Chondrocyte (in vitro differentiated cells): ENCODE measurements at regions not wholly inside any gene's neighbourhood (a gene's known extent, or its start where the extent isn't known, plus 50 kb on each side); places are given as distances from the start of the nearest gene placed in this dataset.

Experiments used
- DNase-seq: peaks from one replicate; pipeline ENCODE4 v3.0.0; 2021; ENCODE audit warnings: mixed read lengths, low spot score
- H3K27ac Mint-ChIP-seq: one replicate; pipeline ENCODE4 v1.8.0; 2021; ENCODE audit warnings: mild to moderate bottlenecking, moderate library complexity, mixed read lengths; ENCODE audit not compliant: unreplicated experiment
- H3K27me3 Mint-ChIP-seq: 2 replicates; pipeline ENCODE4 v1.8.0; 2021; ENCODE audit warnings: low read depth, mixed read lengths
- H3K36me3 Mint-ChIP-seq: 2 replicates; pipeline ENCODE4 v1.8.0; 2021; ENCODE audit warnings: low read depth, mixed read lengths
- H3K4me1 Mint-ChIP-seq: 2 replicates; pipeline ENCODE4 v1.8.0; 2021; ENCODE audit warnings: low read depth, mild to moderate bottlenecking, mixed read lengths
- H3K4me3 Mint-ChIP-seq: one replicate; pipeline ENCODE4 v1.8.0; 2021; ENCODE audit warnings: mild to moderate bottlenecking, moderate library complexity, mixed read lengths; ENCODE audit not compliant: unreplicated experiment
- H3K9me3 Mint-ChIP-seq: 2 replicates; pipeline ENCODE4 v1.8.0; 2021; ENCODE audit warnings: low read depth, mixed read lengths
- TF ChIP-seq, protein P1 (sequence below): fragments of 200-600 bp; sonication (generic); IDR thresholded peaks from 2 replicates; pipeline ENCODE4 v1.5.0; 2021; ENCODE audit warnings: antibody characterized with exemption, mild to moderate bottlenecking, moderate library complexity

- H3K27ac Mint-ChIP-seq: no peak overlapping the region
- H3K27me3 Mint-ChIP-seq: peaks cover 3% of the 10 kb centered on the region
- H3K4me3 Mint-ChIP-seq: no peak overlapping the region
- H3K36me3 Mint-ChIP-seq: no peaks in the 10 kb centered on the region
- TF ChIP-seq, protein P1, sequence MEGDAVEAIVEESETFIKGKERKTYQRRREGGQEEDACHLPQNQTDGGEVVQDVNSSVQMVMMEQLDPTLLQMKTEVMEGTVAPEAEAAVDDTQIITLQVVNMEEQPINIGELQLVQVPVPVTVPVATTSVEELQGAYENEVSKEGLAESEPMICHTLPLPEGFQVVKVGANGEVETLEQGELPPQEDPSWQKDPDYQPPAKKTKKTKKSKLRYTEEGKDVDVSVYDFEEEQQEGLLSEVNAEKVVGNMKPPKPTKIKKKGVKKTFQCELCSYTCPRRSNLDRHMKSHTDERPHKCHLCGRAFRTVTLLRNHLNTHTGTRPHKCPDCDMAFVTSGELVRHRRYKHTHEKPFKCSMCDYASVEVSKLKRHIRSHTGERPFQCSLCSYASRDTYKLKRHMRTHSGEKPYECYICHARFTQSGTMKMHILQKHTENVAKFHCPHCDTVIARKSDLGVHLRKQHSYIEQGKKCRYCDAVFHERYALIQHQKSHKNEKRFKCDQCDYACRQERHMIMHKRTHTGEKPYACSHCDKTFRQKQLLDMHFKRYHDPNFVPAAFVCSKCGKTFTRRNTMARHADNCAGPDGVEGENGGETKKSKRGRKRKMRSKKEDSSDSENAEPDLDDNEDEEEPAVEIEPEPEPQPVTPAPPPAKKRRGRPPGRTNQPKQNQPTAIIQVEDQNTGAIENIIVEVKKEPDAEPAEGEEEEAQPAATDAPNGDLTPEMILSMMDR: no peak
- no peak for DNase-seq
- peaks cover 18% of the 10 kb centered on the region for H3K9me3 Mint-ChIP-seq
- H3K4me1 Mint-ChIP-seq: no peaks in the 10 kb centered on the region
These were observed 610.2 kb downstream of the UQCRFS1 start for GRCh38 chr19:28602675-28603298.

- DNase-seq: no peak
- no peaks in the 10 kb centered on the region for H3K4me1 Mint-ChIP-seq
- TF ChIP-seq, protein P1: no peak
- H3K27ac Mint-ChIP-seq: no peak overlapping the region
- H3K4me3 Mint-ChIP-seq: no peak overlapping the region
- peaks cover 9% of the 10 kb centered on the region for H3K9me3 Mint-ChIP-seq
- no peaks in the 10 kb centered on the region for H3K36me3 Mint-ChIP-seq
- peaks cover 3% of the 10 kb centered on the region for H3K27me3 Mint-ChIP-seq
These were observed 611.1 kb downstream of the UQCRFS1 start for GRCh38 chr19:28601723-28602440.

DNA sequence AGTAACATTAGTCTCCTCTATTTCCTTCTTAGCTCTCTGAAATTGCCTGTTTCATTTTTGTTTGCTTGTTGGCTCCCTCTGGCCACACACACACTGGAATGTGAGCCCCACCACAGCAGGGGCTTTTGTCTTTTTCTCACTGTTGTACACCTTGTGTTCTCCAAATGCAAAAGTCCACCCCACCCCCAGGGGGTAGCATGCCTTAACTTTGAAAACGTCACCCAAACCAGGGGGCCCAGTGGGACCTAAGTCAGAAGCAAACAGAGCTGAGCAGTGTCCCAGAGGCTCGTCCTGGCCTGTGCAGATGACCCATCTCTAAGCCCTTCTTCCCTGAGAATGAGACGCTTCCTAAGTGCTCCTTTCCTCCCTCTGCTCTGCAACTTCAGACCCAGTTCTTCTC, 614.1 kb downstream of the UQCRFS1 start:
- TF ChIP-seq, protein P1: no peak
- H3K4me3 Mint-ChIP-seq: no peak overlapping the region

GRCh38 chr19:28596561-28597071, 616.3 kb downstream of the UQCRFS1 start:
- H3K9me3 Mint-ChIP-seq: peaks cover 3% of the 10 kb centered on the region
- no peaks in the 10 kb centered on the region for H3K36me3 Mint-ChIP-seq
- H3K4me3 Mint-ChIP-seq: no peak overlapping the region
- DNase-seq: no peak
- peaks cover 5% of the 10 kb centered on the region for H3K27me3 Mint-ChIP-seq
- no peaks in the 10 kb centered on the region for H3K4me1 Mint-ChIP-seq
- TF ChIP-seq, protein P1: no peak
- H3K27ac Mint-ChIP-seq: no peak overlapping the region

More for the DNA sequence above, 614.1 kb downstream of the UQCRFS1 start:
- Mint-ChIP-seq H3K27ac (no peak overlapping the region), H3K27me3 (peaks cover 3% of the 10 kb centered on the region), H3K4me1 (no peaks in the 10 kb centered on the region), H3K36me3 (no peaks in the 10 kb centered on the region), H3K9me3 (peaks cover 6% of the 10 kb centered on the region)
- DNase-seq: no peak

DNA sequence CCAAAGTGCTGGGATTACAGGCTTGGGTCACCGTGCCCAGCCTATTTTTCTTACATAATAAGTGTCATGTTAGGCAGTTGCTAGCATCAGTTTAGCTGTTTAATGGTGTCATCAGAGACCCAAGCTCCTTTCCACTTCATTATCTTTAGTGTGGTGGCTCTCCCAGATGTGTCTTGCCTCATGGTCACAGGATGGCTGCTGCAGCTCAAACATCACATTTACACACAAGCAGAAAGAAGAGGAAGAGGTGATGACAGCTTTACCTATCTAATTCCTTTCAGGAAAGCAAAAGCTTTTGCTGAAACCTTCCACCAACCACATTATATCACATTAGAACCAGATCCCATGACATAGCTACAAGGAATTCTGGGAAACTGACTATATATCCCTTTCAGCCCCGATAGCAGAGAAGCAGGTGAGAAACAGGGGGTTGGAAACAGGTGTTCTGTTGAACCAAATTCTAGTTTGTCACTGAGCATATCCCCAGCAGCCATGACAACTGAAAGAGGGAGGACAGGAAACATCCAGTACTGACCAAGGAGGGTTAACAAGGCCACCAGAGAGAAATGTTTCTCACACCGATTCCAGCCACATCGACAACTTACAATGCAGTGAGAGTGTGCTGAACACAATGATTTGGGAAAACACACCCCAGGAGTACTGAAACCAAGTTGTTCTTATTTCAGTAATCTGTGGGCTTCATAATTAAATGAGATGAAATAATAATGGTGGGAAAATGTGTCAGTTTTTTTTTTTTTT, 617.0 kb downstream of the UQCRFS1 start:
- no peak overlapping the region for H3K27ac Mint-ChIP-seq
- H3K4me1 Mint-ChIP-seq: no peaks in the 10 kb centered on the region
- DNase-seq: no peak
- peaks cover 3% of the 10 kb centered on the region for H3K9me3 Mint-ChIP-seq
- TF ChIP-seq, protein P1: no peak
- no peak overlapping the region for H3K4me3 Mint-ChIP-seq
- no peaks in the 10 kb centered on the region for H3K36me3 Mint-ChIP-seq
- H3K27me3 Mint-ChIP-seq: peaks cover 5% of the 10 kb centered on the region
